SKM-1 treated with dmso at 0.1 percent for 144 hours (cell line): ENCODE measurements at regions not wholly inside any gene's neighbourhood (a gene's known extent, or its start where the extent isn't known, plus 50 kb on each side); places are given as distances from the start of the nearest gene placed in this dataset.

Experiments used
- DNase-seq: peaks from one replicate; lab custom pipeline; 2025; ENCODE audit not compliant: unreplicated experiment; lab: John Stamatoyannopoulos, UW

- no peak for DNase-seq
These were observed 320.5 kb downstream of the PHKB start for GRCh38 chr16:47781673-47782072.

- no peak for DNase-seq
These were observed 319.2 kb downstream of the PHKB start for GRCh38 chr16:47780213-47780875.

- DNase-seq: no peak
These were observed 318.3 kb downstream of the PHKB start for GRCh38 chr16:47779201-47780016.

- DNase-seq: no peak
These were observed 317.1 kb downstream of the PHKB start for GRCh38 chr16:47778106-47778801.

- DNase-seq: no peak
These were observed 316.1 kb downstream of the PHKB start for GRCh38 chr16:47777220-47777619.

- no peak for DNase-seq
These were observed 313.5 kb downstream of the PHKB start for GRCh38 chr16:47774661-47775060.

- DNase-seq: no peak
These were observed 292.5 kb downstream of the PHKB start for GRCh38 chr16:47753659-47754058.
